Cardiac fibroblast (primary cell): ENCODE measurements at regions not wholly inside any gene's neighbourhood (a gene's known extent, or its start where the extent isn't known, plus 50 kb on each side); places are given as distances from the start of the nearest gene placed in this dataset.

ENCODE experiments used
- DNase-seq, 2 donors: peaks; one replicate each; pipeline versions ENCODE4 v3.0.0 to v3.0.0-alpha.2; 2010; ENCODE audit warnings: low read depth in 2 of 2
- H3K4me3 ChIP-seq, 2 donors: replicated peaks in 1 of 2; 1 replicate in 1 of 2; 2 replicates in 1 of 2; pipeline ENCODE4 v1.5.1; 2011; ENCODE audit warnings: low read depth in 2 of 2, low read length in 2 of 2, mild to moderate bottlenecking in 2 of 2, moderate library complexity in 1 of 2
- TF ChIP-seq, protein P1 (sequence below): IDR thresholded peaks from one replicate; pipeline ENCODE4 v1.5.1; 2011; ENCODE audit warnings: low read depth, mild to moderate bottlenecking, low read length, inconsistent platforms

DNA sequence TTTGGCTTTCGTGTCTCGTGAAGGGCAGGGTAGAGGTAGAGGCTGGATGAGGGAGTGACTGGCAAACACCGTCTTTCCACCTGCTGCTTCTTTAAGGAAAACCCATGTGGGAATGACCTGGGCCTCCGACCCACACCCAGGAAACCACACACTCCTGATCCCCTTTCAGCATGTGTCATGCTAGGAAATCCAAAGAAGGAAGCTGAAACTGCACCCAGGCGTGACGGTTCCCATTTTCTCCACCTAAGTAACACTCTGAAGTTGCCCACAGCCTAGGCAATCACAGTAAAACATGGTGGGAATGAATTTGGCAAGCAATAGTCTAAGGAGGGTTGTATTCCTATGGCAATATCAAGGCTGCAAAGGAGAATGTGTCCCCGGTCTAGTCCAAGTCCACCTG is 538.4 kb upstream of the NOX3 start:
- no peak overlapping the region for H3K4me3 ChIP-seq
- no peak for DNase-seq
- TF ChIP-seq, protein P1, sequence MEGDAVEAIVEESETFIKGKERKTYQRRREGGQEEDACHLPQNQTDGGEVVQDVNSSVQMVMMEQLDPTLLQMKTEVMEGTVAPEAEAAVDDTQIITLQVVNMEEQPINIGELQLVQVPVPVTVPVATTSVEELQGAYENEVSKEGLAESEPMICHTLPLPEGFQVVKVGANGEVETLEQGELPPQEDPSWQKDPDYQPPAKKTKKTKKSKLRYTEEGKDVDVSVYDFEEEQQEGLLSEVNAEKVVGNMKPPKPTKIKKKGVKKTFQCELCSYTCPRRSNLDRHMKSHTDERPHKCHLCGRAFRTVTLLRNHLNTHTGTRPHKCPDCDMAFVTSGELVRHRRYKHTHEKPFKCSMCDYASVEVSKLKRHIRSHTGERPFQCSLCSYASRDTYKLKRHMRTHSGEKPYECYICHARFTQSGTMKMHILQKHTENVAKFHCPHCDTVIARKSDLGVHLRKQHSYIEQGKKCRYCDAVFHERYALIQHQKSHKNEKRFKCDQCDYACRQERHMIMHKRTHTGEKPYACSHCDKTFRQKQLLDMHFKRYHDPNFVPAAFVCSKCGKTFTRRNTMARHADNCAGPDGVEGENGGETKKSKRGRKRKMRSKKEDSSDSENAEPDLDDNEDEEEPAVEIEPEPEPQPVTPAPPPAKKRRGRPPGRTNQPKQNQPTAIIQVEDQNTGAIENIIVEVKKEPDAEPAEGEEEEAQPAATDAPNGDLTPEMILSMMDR: no peak

- TF ChIP-seq, protein P1: no peak
- no peak overlapping the region for H3K4me3 ChIP-seq
- no peak for DNase-seq
Measured at GRCh38 chr6:155993240-155993639, 537.6 kb upstream of the NOX3 start.

- no peak overlapping the region for H3K4me3 ChIP-seq
- TF ChIP-seq, protein P1: no peak
- no peak for DNase-seq
Measured at GRCh38 chr6:155985660-155986138, 530.1 kb upstream of the NOX3 start.

DNA sequence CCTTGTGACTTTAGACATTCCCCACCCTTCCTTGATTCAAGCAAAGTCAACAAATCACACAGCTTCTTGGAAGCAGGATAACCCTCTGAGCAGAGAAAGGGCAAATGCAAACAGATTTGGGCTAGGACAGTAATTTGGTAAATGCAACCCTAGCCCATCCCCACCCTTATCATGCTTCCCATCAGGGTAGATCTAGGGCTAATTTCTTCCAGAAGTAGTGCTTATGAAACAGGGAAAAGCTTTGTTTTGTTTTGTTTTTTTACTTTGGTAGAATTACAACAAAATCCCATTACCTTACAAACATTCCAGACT is 525.1 kb upstream of the NOX3 start:
- no peak for DNase-seq
- TF ChIP-seq, protein P1: no peak
- H3K4me3 ChIP-seq: no peak overlapping the region

- TF ChIP-seq, protein P1: no peak
- no peak overlapping the region for H3K4me3 ChIP-seq
- no peak for DNase-seq
Measured at GRCh38 chr6:155980014-155980767, 524.6 kb upstream of the NOX3 start.

- no peak for DNase-seq
Measured at GRCh38 chr6:155975506-155975905, 519.9 kb upstream of the NOX3 start.

More at GRCh38 chr6:155975506-155975905, 519.9 kb upstream of the NOX3 start:
- H3K4me3 ChIP-seq: no peak overlapping the region
- TF ChIP-seq, protein P1: no peak
